ENCODE measurements at regions not wholly inside any gene's neighbourhood (a gene's known extent, or its start where the extent isn't known, plus 50 kb on each side); places are given as distances from the start of the nearest gene placed in this dataset.
"Not testable (repeated sequence)": the region's sequence is repeated elsewhere in the genome, so short reads cannot be mapped to it uniquely, and the experiment has no call there.

- DNase-seq = no peak
Observed at GRCh38 chr4:9704551-9705332, 76.7 kb upstream of the DRD5 start.

- not testable (repeated sequence) for DNase-seq
Observed at GRCh38 chr4:9707281-9707680, 74.2 kb upstream of the DRD5 start.

DNA sequence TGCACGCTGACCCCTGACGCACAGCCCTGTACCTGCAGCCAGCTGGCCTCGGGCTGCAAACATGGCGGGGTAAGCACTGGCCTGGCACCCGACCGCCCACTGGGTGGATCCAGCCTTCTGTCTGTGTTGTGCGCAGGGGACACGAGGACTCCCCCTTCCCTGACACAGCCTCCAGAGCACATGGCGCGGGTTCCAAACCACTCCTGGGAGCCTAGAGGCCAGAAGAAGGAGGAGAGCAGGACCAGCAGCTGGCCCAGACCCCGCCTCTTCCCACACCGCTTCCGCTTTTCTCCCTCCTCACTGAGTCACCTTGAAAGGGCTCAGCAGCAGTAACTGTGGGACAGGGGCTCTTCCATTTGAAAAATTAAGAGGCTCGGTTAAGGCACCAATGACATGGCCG is 73.5 kb upstream of the DRD5 start:
- DNase-seq = not testable (repeated sequence)

DNA sequence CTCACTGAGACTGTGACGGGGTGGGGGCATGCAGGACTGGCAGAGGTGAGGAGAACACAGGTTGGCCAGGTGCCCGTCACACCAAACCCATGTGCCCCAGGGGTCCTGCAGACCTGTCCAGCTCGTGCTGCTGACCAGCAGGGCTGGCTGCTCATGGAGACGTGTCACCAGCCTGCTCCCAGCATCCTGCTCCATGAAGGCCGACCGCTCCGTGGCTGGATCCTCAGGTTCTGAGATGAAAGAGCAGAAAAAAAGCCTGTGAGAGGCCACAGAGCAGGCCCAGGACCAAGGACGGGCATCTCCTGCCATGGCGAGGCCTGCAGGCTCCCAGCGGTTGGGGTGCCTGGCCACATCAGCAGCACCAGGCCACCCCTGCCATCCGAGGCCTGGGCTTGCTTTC is 71.7 kb upstream of the DRD5 start:
- DNase-seq = no peak

DNA sequence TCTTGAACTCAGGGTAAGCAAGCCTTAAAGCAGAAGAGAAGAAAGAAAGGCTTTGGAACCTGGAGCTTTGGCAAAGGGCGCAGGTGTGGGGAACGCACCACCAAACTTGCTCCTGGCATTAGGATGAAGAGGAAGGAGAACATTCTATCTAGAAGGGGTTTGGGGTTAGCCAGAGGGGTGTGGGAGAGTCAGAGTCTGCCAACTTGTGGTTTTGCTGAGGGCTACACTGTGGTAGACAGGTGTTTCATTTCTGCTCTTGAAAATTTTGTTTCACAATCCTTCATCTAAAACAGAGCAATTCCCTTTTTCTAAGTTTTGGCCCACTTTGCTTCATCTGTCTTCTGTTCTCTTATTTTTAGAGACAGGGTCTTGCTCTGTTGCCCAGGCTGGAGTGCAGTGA is 66.2 kb upstream of the DRD5 start:
- not testable (repeated sequence) for DNase-seq

DNA sequence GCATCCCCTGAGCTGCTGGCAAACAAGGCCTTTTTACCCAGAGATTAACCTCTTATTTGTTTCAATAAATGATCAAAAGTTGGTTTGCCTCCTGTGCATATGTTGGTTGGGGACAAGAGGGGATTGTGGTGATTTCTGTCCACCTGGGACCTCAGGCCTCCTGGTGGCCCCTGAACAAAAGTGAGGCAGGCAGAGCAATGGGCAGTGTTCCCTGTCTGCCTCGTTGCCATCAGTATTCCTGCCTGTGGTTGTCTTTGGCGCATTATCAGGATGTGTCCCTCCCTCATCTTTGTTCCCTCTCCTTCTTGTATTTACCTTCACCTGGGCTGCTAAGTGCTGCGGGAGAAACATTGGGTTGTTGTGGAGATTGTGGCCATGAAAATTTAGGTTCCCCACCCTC is 65.3 kb upstream of the DRD5 start:
- no peak for DNase-seq

- not testable (repeated sequence) for DNase-seq
Observed at GRCh38 chr4:9718246-9718939, 63.0 kb upstream of the DRD5 start.

DNA sequence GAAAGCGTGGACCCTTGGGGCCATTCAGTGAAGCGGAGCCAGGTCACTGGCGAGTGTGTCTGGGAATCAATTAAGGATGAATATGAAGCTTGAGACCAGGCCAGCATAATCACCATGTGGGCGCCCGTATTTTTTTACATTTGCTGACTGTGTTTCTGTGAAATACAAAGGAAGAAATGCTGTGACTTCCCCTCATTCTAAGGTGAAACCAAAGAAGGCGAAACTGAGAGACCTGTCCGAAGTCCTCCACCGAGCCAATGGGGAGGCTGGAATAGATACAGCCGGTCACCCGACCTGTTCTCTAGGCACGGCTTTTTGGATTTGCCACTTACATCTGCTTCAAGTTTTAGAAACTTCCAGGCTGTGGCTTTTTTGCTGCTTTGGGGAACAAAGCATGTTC is 59.3 kb upstream of the DRD5 start:
- not testable (repeated sequence) for DNase-seq

Data from KG1 (cell line).